Upper lobe of left lung (tissue), 6 donors: ENCODE measurements at regions not wholly inside any gene's neighbourhood (a gene's known extent, or its start where the extent isn't known, plus 50 kb on each side); places are given as distances from the start of the nearest gene placed in this dataset.

ENCODE experiments used
- ATAC-seq, 2 donors: fragments of 200-7000 bp; cut with Tn5 transposase; one replicate each; pipeline ENCODE4 v1.9.1; 2022; ENCODE audit warnings: mild to moderate bottlenecking in 2 of 2, moderate library complexity in 2 of 2; ENCODE audit not compliant: low FRiP score in 2 of 2
- DNase-seq, 2 donors: peaks; one replicate each; pipeline ENCODE4 v3.0.0-alpha.2; 2019 to 2020
- H3K27ac ChIP-seq, 4 donors: fragments of 200-600 bp; sonication (generic); one replicate each; pipeline ENCODE4 v1.5.1; 2016 to 2019
- H3K27me3 ChIP-seq, 4 donors: fragments of 200-600 bp; sonication (generic); one replicate each; pipeline ENCODE4 v1.5.1; 2017 to 2019
- H3K36me3 ChIP-seq, 4 donors: fragments of 200-600 bp; sonication (generic); one replicate each; pipeline ENCODE4 v1.5.1; 2016 to 2019
- H3K4me1 ChIP-seq, 4 donors: fragments of 200-600 bp; sonication (generic); one replicate each; pipeline ENCODE4 v1.5.1; 2018 to 2019
- H3K4me3 ChIP-seq, 4 donors: fragments of 200-600 bp; sonication (generic); one replicate each; pipeline ENCODE4 v1.5.1; 2017 to 2019; ENCODE audit warnings: mild to moderate bottlenecking in 2 of 4, moderate library complexity in 1 of 4
- H3K9me3 ChIP-seq, 4 donors: fragments of 200-600 bp; sonication (generic); one replicate each; pipeline ENCODE4 v1.5.1; 2018 to 2019
- CTCF ChIP-seq, 6 experiments: fragments of 450-650 bp in 4 of 6; fragments of 200-600 bp in 2 of 6; sonication (generic) in 2 of 6; IDR thresholded peaks; one replicate each; pipeline ENCODE4 v1.5.1; 2016 to 2019; ENCODE audit warnings: antibody characterized with exemption in 6 of 6
- EP300 ChIP-seq, 4 donors: sonication (generic); formaldehyde crosslinking; IDR thresholded peaks; one replicate each; pipeline ENCODE4 v1.5.1; 2017; ENCODE audit warnings: antibody characterized with exemption in 4 of 4, control low read depth in 2 of 4
- POLR2A ChIP-seq, 4 donors: fragments of 450-650 bp; IDR thresholded peaks; one replicate each; pipeline ENCODE4 v1.5.1; 2016 to 2017; ENCODE audit warnings: antibody characterized with exemption in 4 of 4, mild to moderate bottlenecking in 2 of 4
- POLR2AphosphoS5 ChIP-seq, 2 donors: sonication (generic); formaldehyde crosslinking; IDR thresholded peaks; one replicate each; pipeline ENCODE4 v1.5.1; 2017; ENCODE audit warnings: antibody characterized with exemption in 2 of 2
- WGBS, 2 donors: methylation state at CpG; one replicate each; pipeline ENCODE4 v1.1.5; 2017 to 2018; 5-methylcytosine and 5-hydroxymethylcytosine counted together
- donor health status: DM: no; HTN: no; CAD: no; lungs with moderate emphysema.
- donor health status: DM: no; HTN: yes; CAD: no; lungs with severe emphysema.

- no peaks in the 10 kb centered on the region for H3K9me3 ChIP-seq
- no peak overlapping the region for H3K27ac ChIP-seq
- DNase-seq (no peak), ATAC-seq (no peak)
- no peak overlapping the region for H3K4me3 ChIP-seq
- no peaks in the 10 kb centered on the region for H3K36me3 ChIP-seq
- 88 to 90% methylated on average over 6 of the region's 6 CpGs for WGBS, 2 donors
- no peaks in the 10 kb centered on the region for H3K4me1 ChIP-seq
- H3K27me3 ChIP-seq: no peaks in the 10 kb centered on the region
- no peak for TF ChIP-seq POLR2A (IDR thresholded peaks at IDR 0.05)
Observed at GRCh38 chr2:6498841-6499240, 366.9 kb downstream of the CMPK2 start.

- no peak for ATAC-seq
- 88 to 91% methylated on average over 2 of the region's 2 CpGs for WGBS, 2 donors
- TF ChIP-seq POLR2A (IDR thresholded peaks at IDR 0.05) (no peak), POLR2AphosphoS5 (IDR thresholded peaks at IDR 0.05) (no peak), CTCF (IDR thresholded peaks at IDR 0.05) (no peak), EP300 (IDR thresholded peaks at IDR 0.05) (no peak)
Observed at GRCh38 chr2:6499691-6500090, 366.0 kb downstream of the CMPK2 start.

GRCh38 chr2:6506361-6506794 lies 359.3 kb downstream of the CMPK2 start:
- 64 to 68% methylated on average over 6 of the region's 6 CpGs for WGBS, 2 donors
- Histone ChIP-seq H3K4me1 (no peaks in the 10 kb centered on the region), H3K9me3 (no peaks in the 10 kb centered on the region), H3K27ac (no peak overlapping the region), H3K27me3 (no peaks in the 10 kb centered on the region), H3K4me3 (no peak overlapping the region), H3K36me3 (no peaks in the 10 kb centered on the region)
- TF ChIP-seq CTCF (IDR thresholded peaks at IDR 0.05) (no peak), POLR2A (IDR thresholded peaks at IDR 0.05) (no peak), EP300 (IDR thresholded peaks at IDR 0.05) (no peak)
- peak in 1 of 2 donors; percentile 14 for ATAC-seq
- no peak for DNase-seq

More at GRCh38 chr2:6499691-6500090, 366.0 kb downstream of the CMPK2 start:
- no peaks in the 10 kb centered on the region for H3K36me3 ChIP-seq
- H3K27me3 ChIP-seq: no peaks in the 10 kb centered on the region
- DNase-seq: no peak
- H3K4me1 ChIP-seq: no peaks in the 10 kb centered on the region
- no peaks in the 10 kb centered on the region for H3K9me3 ChIP-seq
- H3K27ac ChIP-seq: no peak overlapping the region
- no peak overlapping the region for H3K4me3 ChIP-seq

GRCh38 chr2:6506859-6507258 lies 358.8 kb downstream of the CMPK2 start:
- no peaks in the 10 kb centered on the region for H3K9me3 ChIP-seq
- DNase-seq (no peak), ATAC-seq (no peak)
- no peaks in the 10 kb centered on the region for H3K36me3 ChIP-seq
- H3K27ac ChIP-seq: no peak overlapping the region
- H3K27me3 ChIP-seq: no peaks in the 10 kb centered on the region
- H3K4me1 ChIP-seq: no peaks in the 10 kb centered on the region
- TF ChIP-seq CTCF (IDR thresholded peaks at IDR 0.05) (no peak), EP300 (IDR thresholded peaks at IDR 0.05) (no peak), POLR2A (IDR thresholded peaks at IDR 0.05) (no peak), POLR2AphosphoS5 (IDR thresholded peaks at IDR 0.05) (no peak)
- 81 to 86% methylated on average over 6 of the region's 6 CpGs for WGBS, 2 donors
- no peak overlapping the region for H3K4me3 ChIP-seq

GRCh38 chr2:6510532-6510931 lies 355.2 kb downstream of the CMPK2 start:
- no peaks in the 10 kb centered on the region for H3K27me3 ChIP-seq
- no peak for DNase-seq
- no peaks in the 10 kb centered on the region for H3K4me1 ChIP-seq
- no peak for ATAC-seq
- TF ChIP-seq CTCF (IDR thresholded peaks at IDR 0.05): no peak
- TF ChIP-seq POLR2AphosphoS5 (IDR thresholded peaks at IDR 0.05): no peak
- TF ChIP-seq EP300 (IDR thresholded peaks at IDR 0.05): no peak
- no peak for TF ChIP-seq POLR2A (IDR thresholded peaks at IDR 0.05)
- no peak overlapping the region for H3K27ac ChIP-seq
- H3K36me3 ChIP-seq: no peaks in the 10 kb centered on the region
- H3K4me3 ChIP-seq: no peak overlapping the region
- no peaks in the 10 kb centered on the region for H3K9me3 ChIP-seq
- WGBS, 2 donors: 54 to 61% methylated on average over 1 of the region's 1 CpG
